Peyer's patch (tissue), 4 donors: ENCODE measurements at regions not wholly inside any gene's neighbourhood (a gene's known extent, or its start where the extent isn't known, plus 50 kb on each side); places are given as distances from the start of the nearest gene placed in this dataset.

Experiments
- CTCF ChIP-seq, 6 experiments: fragments of 450-650 bp in 4 of 6; fragments of 200-600 bp in 2 of 6; sonication (generic) in 1 of 6; IDR thresholded peaks; one replicate each; pipeline ENCODE4 v1.5.1; 2017 to 2019; ENCODE audit warnings: antibody characterized with exemption in 6 of 6, mild to moderate bottlenecking in 3 of 6, moderate library complexity in 1 of 6
- POLR2A ChIP-seq, 2 donors: fragments of 450-650 bp; IDR thresholded peaks; one replicate each; pipeline ENCODE4 v1.5.1; 2017; ENCODE audit warnings: antibody characterized with exemption in 2 of 2, mild to moderate bottlenecking in 2 of 2, moderate library complexity in 2 of 2

DNA sequence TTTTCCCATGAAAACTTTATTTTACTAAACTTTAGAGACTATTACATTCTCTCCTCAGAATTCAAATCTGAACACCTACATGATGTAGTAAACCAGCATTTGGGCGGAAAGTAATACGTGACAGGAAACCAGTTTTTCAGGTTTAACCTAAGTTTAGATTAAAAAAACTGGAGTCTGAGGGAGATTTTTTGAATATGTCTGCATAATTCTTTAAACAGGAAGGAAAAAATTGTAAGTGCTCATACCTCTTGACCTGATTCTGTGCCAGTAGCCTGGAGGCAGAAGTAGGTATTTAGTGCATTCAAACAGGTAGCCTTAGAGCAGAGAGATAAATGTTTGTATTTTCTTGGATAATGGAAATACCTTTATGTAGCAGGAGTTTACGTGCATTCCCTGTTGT, 224.3 kb downstream of the MDFIC start:
- TF ChIP-seq POLR2A (IDR thresholded peaks at IDR 0.05) (no peak), CTCF (IDR thresholded peaks at IDR 0.05) (no peak)
